HepG2 (cell line): ENCODE measurements at regions not wholly inside any gene's neighbourhood (a gene's known extent, or its start where the extent isn't known, plus 50 kb on each side); places are given as distances from the start of the nearest gene placed in this dataset.
A peak's percentile ranks its signal among the peaks of the same experiment; 100 is the strongest.

ENCODE experiments used
- ATAC-seq: fragments of 200-7000 bp; cut with Tn5 transposase; 3 replicates; pipeline ENCODE4 v1.9.1; 2020; ENCODE audit warnings: mild to moderate bottlenecking, moderate library complexity
- BruUV-seq: library from RNA; stranded (reverse); fragments of 400-500 nt; replicated peaks from 2 replicates; lab custom pipeline; 2021; lab: Mats Ljungman, UMichigan
- CTCF ChIA-PET: fragments of 300-600 bp; formaldehyde crosslinking; extraction: SDS; loops from one replicate; lab custom pipeline; 2021; ENCODE audit warnings: low total read pairs, inconsistent platforms, low intra/inter-chr PET ratio; lab: Yijun Ruan, JAX
- POLR2A ChIA-PET: fragments of 350-600 bp; sonication (Branson Sonifier 250); formaldehyde crosslinking; loops from one replicate; lab custom pipeline; 2020; ENCODE audit warnings: antibody characterized with exemption, inconsistent platforms; lab: Yijun Ruan, JAX
- DNase-seq: peaks from one replicate; pipeline ENCODE4 v3.0.0-alpha.2; 2015; ENCODE audit warnings: low spot score
- FAIRE-seq: peaks from 3 replicates; lab custom pipeline; 2011; peaks lifted over from hg19 to GRCh38; lab: Jason Lieb, UNC
- H2AFZ ChIP-seq: one replicate; pipeline ENCODE4 v1.6.1; 2011; ENCODE audit warnings: low read length, inconsistent platforms
- H3K27ac ChIP-seq: fragments of 300-600 bp; 3 replicates; pipeline ENCODE4 v1.8.0; 2011; ENCODE audit warnings: mixed run types, mild to moderate bottlenecking, mixed read lengths, low read length, inconsistent platforms; ENCODE audit not compliant: insufficient read depth; ENCODE audit errors: extremely low read length
- H3K27me3 ChIP-seq, 2 experiments: fragments of 200-600 bp in 1 of 2; 2 replicates in 1 of 2; 3 replicates in 1 of 2; pipeline versions ENCODE4 v1.6.0 to v1.8.0; 2011; ENCODE audit warnings: low read length in 2 of 2, mild to moderate bottlenecking in 2 of 2, moderate library complexity in 2 of 2, inconsistent platforms in 1 of 2; ENCODE audit not compliant: insufficient read depth in 2 of 2, control insufficient read depth in 1 of 2
- H3K36me3 ChIP-seq, 2 experiments: fragments of 200-600 bp in 1 of 2; replicated peaks in 1 of 2; 2 replicates in 1 of 2; 3 replicates in 1 of 2; pipeline versions ENCODE4 v1.5.1 to v1.8.0; 2011; ENCODE audit warnings: low read length in 2 of 2, inconsistent platforms in 1 of 2; ENCODE audit not compliant: insufficient read depth in 2 of 2, control insufficient read depth in 1 of 2
- H3K4me1 ChIP-seq: 2 replicates; pipeline ENCODE4 v1.5.1; 2012; ENCODE audit warnings: low read length, inconsistent platforms; ENCODE audit not compliant: insufficient read depth
- H3K4me2 ChIP-seq: 2 replicates; pipeline ENCODE4 v1.6.0; 2011; ENCODE audit warnings: low read depth, low read length, inconsistent platforms
- H3K4me3 ChIP-seq, 3 experiments: fragments of 200-600 bp in 1 of 3; sonication (generic), shearing (Covaris generic) in 1 of 3; replicated peaks in 1 of 3; 2 replicates each; pipeline ENCODE4 v1.5.1; 2011 to 2016; ENCODE audit warnings: low read length in 3 of 3, inconsistent platforms in 2 of 3, low read depth in 2 of 3, mild to moderate bottlenecking in 2 of 3, control low read depth in 1 of 3, mixed read lengths in 1 of 3; ENCODE audit not compliant: insufficient read depth in 1 of 3
- H3K79me2 ChIP-seq: one replicate; pipeline ENCODE4 v1.6.1; 2011; ENCODE audit warnings: low read length, inconsistent platforms; ENCODE audit not compliant: insufficient read depth
- H3K9ac ChIP-seq: 2 replicates; pipeline ENCODE4 v1.6.0; 2011; ENCODE audit warnings: mild to moderate bottlenecking, low read depth, low read length, inconsistent platforms; ENCODE audit not compliant: insufficient read depth
- H3K9me3 ChIP-seq: 2 replicates; pipeline ENCODE4 v1.5.1; 2012; ENCODE audit warnings: mild to moderate bottlenecking, low read length
- H4K20me1 ChIP-seq: 2 replicates; pipeline ENCODE4 v1.6.0; 2011; ENCODE audit warnings: inconsistent platforms, mild to moderate bottlenecking, low read length, moderate library complexity; ENCODE audit not compliant: insufficient read depth
- FOXO1 ChIP-seq: sonication (generic); formaldehyde crosslinking; IDR thresholded peaks from 2 replicates; pipeline ENCODE4 v1.4.0; 2020; ENCODE audit warnings: missing genetic modification reagents
- MAFF ChIP-seq: IDR thresholded peaks from 2 replicates; pipeline ENCODE4 v1.6.1; 2011; ENCODE audit warnings: low read depth, low read length, improper control_type of control experiment
- MAFK ChIP-seq, 2 experiments: IDR thresholded peaks in 1 of 2; conservative IDR thresholded peaks in 1 of 2; 2 replicates each; pipeline ENCODE4 v1.6.1; 2011; ENCODE audit warnings: improper control_type of control experiment in 2 of 2, low read length in 2 of 2
- NR3C1 ChIP-seq: sonication (generic); formaldehyde crosslinking; IDR thresholded peaks from 2 replicates; pipeline ENCODE4 v1.4.0; 2020; ENCODE audit warnings: missing genetic modification reagents
- SAFB2 ChIP-seq: sonication (generic); formaldehyde crosslinking; IDR thresholded peaks from 2 replicates; pipeline ENCODE4 v1.5.1; 2020; ENCODE audit warnings: missing genetic modification reagents, low read depth, mild to moderate bottlenecking, borderline replicate concordance
- ZBTB42 ChIP-seq: sonication (generic); formaldehyde crosslinking; IDR thresholded peaks from 2 replicates; pipeline ENCODE4 v1.5.0; 2020; ENCODE audit warnings: mild to moderate bottlenecking, missing genetic modification reagents
- ZNF180 ChIP-seq: sonication (generic); formaldehyde crosslinking; IDR thresholded peaks from 2 replicates; pipeline ENCODE4 v1.4.0; 2020; ENCODE audit warnings: low read depth, missing genetic modification reagents, borderline replicate concordance
- ZSCAN20 ChIP-seq: sonication (generic); formaldehyde crosslinking; IDR thresholded peaks from 2 replicates; pipeline ENCODE4 v1.4.0; 2020; ENCODE audit warnings: missing genetic modification reagents, mild to moderate bottlenecking, borderline replicate concordance
- WGBS: methylation state at CpG from one replicate; pipeline ENCODE4 v1.1.6; 2017; ENCODE audit warnings: low lambda C conversion rate; 5-methylcytosine and 5-hydroxymethylcytosine counted together
- in situ Hi-C: cut with HindIII; loops from 2 replicates; pipeline ENCODE4 v1.10.0; 2017; ENCODE audit warnings: low pct_unique_long_range_greater_than_20kb; ENCODE audit not compliant: extremely low pct_ligation_motif_present
- intact Hi-C: fragments of 100-400 bp; cut with micrococcal nuclease; formaldehyde crosslinking; loops from one replicate; pipeline ENCODE4 v1.10.0; 2022; ENCODE audit not compliant: unreplicated experiment
- TF ChIP-seq, protein P1 (sequence below): sonication (generic); formaldehyde crosslinking; IDR thresholded peaks from 2 replicates; pipeline ENCODE4 v1.9.0; 2021; ENCODE audit warnings: missing genetic modification reagents, borderline replicate concordance

DNA sequence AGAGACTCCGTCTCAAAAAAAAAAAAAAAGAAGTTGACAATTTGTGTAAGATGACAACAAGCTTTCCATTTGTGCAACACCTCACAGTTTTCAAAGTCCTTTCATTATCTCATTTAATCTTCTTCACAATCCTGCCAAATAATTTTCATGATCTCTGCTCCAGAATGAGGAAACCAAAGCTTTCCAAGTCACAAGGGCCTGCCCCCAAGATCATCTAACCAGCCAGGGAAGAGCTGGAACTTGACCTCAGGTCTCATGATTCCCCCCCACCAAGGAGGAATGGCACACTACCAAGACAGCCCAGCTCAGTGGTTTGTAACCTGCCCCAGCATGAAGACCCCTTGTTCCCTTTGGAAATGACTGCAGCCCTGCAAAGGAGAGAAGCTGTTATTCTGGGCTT, 74.0 kb upstream of the PIM1 start (continued):
- TF ChIP-seq, protein P1, sequence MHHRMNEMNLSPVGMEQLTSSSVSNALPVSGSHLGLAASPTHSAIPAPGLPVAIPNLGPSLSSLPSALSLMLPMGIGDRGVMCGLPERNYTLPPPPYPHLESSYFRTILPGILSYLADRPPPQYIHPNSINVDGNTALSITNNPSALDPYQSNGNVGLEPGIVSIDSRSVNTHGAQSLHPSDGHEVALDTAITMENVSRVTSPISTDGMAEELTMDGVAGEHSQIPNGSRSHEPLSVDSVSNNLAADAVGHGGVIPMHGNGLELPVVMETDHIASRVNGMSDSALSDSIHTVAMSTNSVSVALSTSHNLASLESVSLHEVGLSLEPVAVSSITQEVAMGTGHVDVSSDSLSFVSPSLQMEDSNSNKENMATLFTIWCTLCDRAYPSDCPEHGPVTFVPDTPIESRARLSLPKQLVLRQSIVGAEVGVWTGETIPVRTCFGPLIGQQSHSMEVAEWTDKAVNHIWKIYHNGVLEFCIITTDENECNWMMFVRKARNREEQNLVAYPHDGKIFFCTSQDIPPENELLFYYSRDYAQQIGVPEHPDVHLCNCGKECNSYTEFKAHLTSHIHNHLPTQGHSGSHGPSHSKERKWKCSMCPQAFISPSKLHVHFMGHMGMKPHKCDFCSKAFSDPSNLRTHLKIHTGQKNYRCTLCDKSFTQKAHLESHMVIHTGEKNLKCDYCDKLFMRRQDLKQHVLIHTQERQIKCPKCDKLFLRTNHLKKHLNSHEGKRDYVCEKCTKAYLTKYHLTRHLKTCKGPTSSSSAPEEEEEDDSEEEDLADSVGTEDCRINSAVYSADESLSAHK (CRISPR knock-in tag), result no peak
- TF ChIP-seq ZBTB42 (CRISPR knock-in tag), result no peak
- TF ChIP-seq NR3C1 (CRISPR knock-in tag), result no peak
- TF ChIP-seq FOXO1 (CRISPR knock-in tag), result no peak
- TF ChIP-seq SAFB2 (CRISPR knock-in tag), result no peak

DNA sequence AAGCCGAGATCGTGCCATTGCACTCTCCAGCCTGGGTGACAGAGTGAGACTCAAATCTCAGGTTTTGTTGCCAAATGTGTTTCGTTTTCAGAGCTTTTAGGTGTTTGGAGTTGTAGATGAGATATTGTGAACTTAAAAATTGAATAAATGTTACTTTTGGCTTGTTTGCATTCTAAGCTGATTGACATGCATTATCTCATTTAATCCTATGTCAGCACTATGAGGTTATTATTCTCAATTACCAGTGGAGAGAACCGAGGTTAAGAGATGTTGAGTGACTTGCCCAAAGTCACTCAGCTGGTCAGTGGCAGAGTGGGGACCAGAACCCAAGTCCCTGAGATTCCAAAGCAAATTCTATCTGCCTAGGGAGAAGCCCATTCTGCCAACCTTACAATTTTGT, 72.6 kb upstream of the PIM1 start:
- FAIRE-seq (no peak), DNase-seq (no peak), ATAC-seq (no peak)
- no peak overlapping the region for H3K9ac ChIP-seq
- TF ChIP-seq MAFK (conservative IDR thresholded peaks at IDR 0.05 in 1 of 2, IDR thresholded peaks at IDR 0.05 in 1 of 2; ENCODE audit: low read length in 2 of 2) (peak; percentile 80 to 83), ZSCAN20 (CRISPR knock-in tag) (no peak), ZNF180 (CRISPR knock-in tag) (no peak), MAFF (peak; percentile 71)
- H3K9me3 ChIP-seq, result no peaks in the 10 kb centered on the region
- H3K79me2 ChIP-seq, result no peaks in the 10 kb centered on the region
- no TSS peak for BruUV-seq
- no peak overlapping the region for H3K27ac ChIP-seq
- no peak overlapping the region for H2AFZ ChIP-seq
- H3K27me3 ChIP-seq, result no peaks in the 10 kb centered on the region
- intact Hi-C loops (no loop called here), in situ Hi-C loops (no loop called here)
- H3K4me1 ChIP-seq, result peaks cover 84% of the 10 kb centered on the region
- 61% methylated on average over 4 of the region's 4 CpGs for WGBS
- POLR2A ChIA-PET, result interaction anchor here (1.1 to 2.7 kb wide), 2 partner anchors 14 to 19 kb away, joined by 3 to 8 read pairs; no protein-coding TSS in a partner anchor
- CTCF ChIA-PET, result no interaction called here
- H3K36me3 ChIP-seq, result no peaks in the 10 kb centered on the region
- H3K4me2 ChIP-seq, result no peak overlapping the region
- no peak overlapping the region for H3K4me3 ChIP-seq
- H4K20me1 ChIP-seq, result no peaks in the 10 kb centered on the region
